A673 (cell line): ENCODE measurements at regions not wholly inside any gene's neighbourhood (a gene's known extent, or its start where the extent isn't known, plus 50 kb on each side); places are given as distances from the start of the nearest gene placed in this dataset.

ENCODE experiments used
- BruUV-seq: library from RNA; stranded (reverse); fragments of 400-500 nt; replicated peaks from 2 replicates; lab custom pipeline; 2021; lab: Mats Ljungman, UMichigan
- CTCF ChIA-PET: fragments of 300-600 bp; sonication (Branson Sonifier 250); formaldehyde crosslinking; loops from one replicate; lab custom pipeline; 2022; ENCODE audit warnings: antibody characterized with exemption; lab: Charles Lee
- POLR2A ChIA-PET: fragments of 300-600 bp; sonication (Branson Sonifier 250); formaldehyde crosslinking; loops from one replicate; lab custom pipeline; 2022; ENCODE audit warnings: antibody characterized with exemption; ENCODE audit not compliant: low non-redundant PET; lab: Charles Lee
- DNase-seq: peaks from one replicate; pipeline ENCODE4 v3.0.0-alpha.2; 2015; ENCODE audit warnings: low spot score
- H3K27ac ChIP-seq: fragments of 200-600 bp; sonication (generic); 2 replicates; pipeline ENCODE4 v1.5.1; 2016; ENCODE audit warnings: mixed run types, low read depth, mild to moderate bottlenecking, mixed read lengths, antibody characterized with exemption, low read length; ENCODE audit not compliant: poor library complexity, severe bottlenecking
- H3K27me3 ChIP-seq: fragments of 200-600 bp; sonication (generic); replicated peaks from 2 replicates; pipeline ENCODE4 v1.6.1; 2017; ENCODE audit warnings: mixed run types, low read depth, mild to moderate bottlenecking, mixed read lengths, antibody characterized with exemption, low read length; ENCODE audit not compliant: insufficient read depth, poor library complexity
- H3K36me3 ChIP-seq: fragments of 200-600 bp; sonication (generic); 2 replicates; pipeline ENCODE4 v1.6.1; 2016; ENCODE audit warnings: mixed run types, mild to moderate bottlenecking, mixed read lengths, antibody characterized with exemption, low read length; ENCODE audit not compliant: insufficient read depth, poor library complexity, severe bottlenecking
- H3K4me1 ChIP-seq: fragments of 200-600 bp; sonication (generic); 2 replicates; pipeline ENCODE4 v1.6.1; 2017; ENCODE audit warnings: mixed run types, mild to moderate bottlenecking, mixed read lengths, antibody characterized with exemption, low read length; ENCODE audit not compliant: insufficient read depth, poor library complexity, severe bottlenecking
- H3K4me3 ChIP-seq: fragments of 200-600 bp; sonication (generic); 2 replicates; pipeline ENCODE4 v1.5.1; 2016; ENCODE audit warnings: low read depth, mixed run types, mild to moderate bottlenecking, mixed read lengths, low read length; ENCODE audit not compliant: poor library complexity, severe bottlenecking
- H3K9me3 ChIP-seq: fragments of 200-600 bp; sonication (generic); 2 replicates; pipeline ENCODE4 v1.6.1; 2016; ENCODE audit warnings: mixed run types, low read depth, mild to moderate bottlenecking, mixed read lengths, antibody characterized with exemption, low read length; ENCODE audit not compliant: poor library complexity, severe bottlenecking
- CTCF ChIP-seq: fragments of 300-800, 200-600 bp; sonication (generic); conservative IDR thresholded peaks from 2 replicates; pipeline ENCODE4 v1.5.1; 2017; ENCODE audit warnings: low read depth, mild to moderate bottlenecking, antibody characterized with exemption, low read length, moderate library complexity, mixed read lengths
- EZH2 ChIP-seq: fragments of 200-600 bp; sonication (generic); IDR thresholded peaks from 2 replicates; pipeline ENCODE4 v1.6.1; 2017; ENCODE audit warnings: borderline replicate concordance, low read depth, mild to moderate bottlenecking, mixed read lengths, antibody characterized with exemption, low read length; ENCODE audit not compliant: poor library complexity, severe bottlenecking
- intact Hi-C: fragments of 100-400 bp; cut with micrococcal nuclease; formaldehyde crosslinking; loops from one replicate; pipeline ENCODE4 v1.10.0; 2022; ENCODE audit not compliant: unreplicated experiment

- no peak overlapping the region for H3K27ac ChIP-seq
- H3K36me3 ChIP-seq = no peaks in the 10 kb centered on the region
- H3K27me3 ChIP-seq = peaks cover 61% of the 10 kb centered on the region
- DNase-seq = no peak
- BruUV-seq = no TSS peak
- CTCF ChIA-PET = no interaction called here
- H3K4me3 ChIP-seq = no peak overlapping the region
- intact Hi-C loops = no loop called here
- TF ChIP-seq EZH2 (no peak), CTCF (no peak)
- no peaks in the 10 kb centered on the region for H3K9me3 ChIP-seq
- no peaks in the 10 kb centered on the region for H3K4me1 ChIP-seq
- POLR2A ChIA-PET = no interaction called here
Measured at GRCh38 chr2:239687441-239687840, 286.6 kb upstream of the HDAC4 start.

GRCh38 chr2:239685965-239686364 is 285.1 kb upstream of the HDAC4 start:
- H3K9me3 ChIP-seq = no peaks in the 10 kb centered on the region
- CTCF ChIA-PET = no interaction called here
- POLR2A ChIA-PET = no interaction called here
- H3K4me1 ChIP-seq = no peaks in the 10 kb centered on the region
- H3K36me3 ChIP-seq = no peaks in the 10 kb centered on the region
- TF ChIP-seq EZH2 (no peak), CTCF (no peak)
- intact Hi-C loops = no loop called here
- H3K27ac ChIP-seq = no peak overlapping the region
- BruUV-seq = no TSS peak
- H3K4me3 ChIP-seq = no peak overlapping the region
- no peak for DNase-seq
- peaks cover 69% of the 10 kb centered on the region for H3K27me3 ChIP-seq

- H3K9me3 ChIP-seq = no peaks in the 10 kb centered on the region
- ChIA-PET CTCF (interaction anchor here (0.6 kb wide), 1 partner anchor 709 kb away, joined by 6 read pairs; no protein-coding TSS in a partner anchor), POLR2A (no interaction called here)
- no peak overlapping the region for H3K27ac ChIP-seq
- no peaks in the 10 kb centered on the region for H3K36me3 ChIP-seq
- no peaks in the 10 kb centered on the region for H3K4me1 ChIP-seq
- TF ChIP-seq EZH2 (no peak), CTCF (no peak)
- no peak overlapping the region for H3K4me3 ChIP-seq
- intact Hi-C loops = no loop called here
- DNase-seq = no peak
- H3K27me3 ChIP-seq = peaks cover 71% of the 10 kb centered on the region
- BruUV-seq = no TSS peak
Measured at GRCh38 chr2:239685556-239685955, 284.7 kb upstream of the HDAC4 start.
